Esophagus (tissue), 2 donors: ENCODE measurements at regions not wholly inside any gene's neighbourhood (a gene's known extent, or its start where the extent isn't known, plus 50 kb on each side); places are given as distances from the start of the nearest gene placed in this dataset.
"Not testable (repeated sequence)": the region's sequence is repeated elsewhere in the genome, so short reads cannot be mapped to it uniquely, and the experiment has no call there.

Experiments
- H3K27ac ChIP-seq, 2 donors: one replicate each; pipeline ENCODE4 v1.5.1; 2013; ENCODE audit warnings: low read depth in 2 of 2, mild to moderate bottlenecking in 2 of 2, inconsistent platforms in 1 of 2, low read length in 1 of 2, moderate library complexity in 1 of 2
- H3K27me3 ChIP-seq, 2 donors: one replicate each; pipeline ENCODE4 v1.6.1; 2013; ENCODE audit warnings: low read length in 2 of 2, control low read depth in 1 of 2, mild to moderate bottlenecking in 1 of 2; ENCODE audit not compliant: insufficient read depth in 2 of 2, control insufficient read depth in 1 of 2
- H3K36me3 ChIP-seq, 2 donors: one replicate each; pipeline ENCODE4 v1.6.1; 2013; ENCODE audit warnings: low read length in 1 of 2; ENCODE audit not compliant: control insufficient read depth in 2 of 2, insufficient read depth in 2 of 2
- H3K4me1 ChIP-seq, 2 donors: one replicate each; pipeline ENCODE4 v1.6.1; 2013; ENCODE audit warnings: low read length in 1 of 2; ENCODE audit not compliant: control insufficient read depth in 2 of 2, insufficient read depth in 2 of 2
- H3K4me3 ChIP-seq, 2 donors: one replicate each; pipeline ENCODE4 v1.5.1; 2013; ENCODE audit warnings: low read length in 2 of 2, mild to moderate bottlenecking in 2 of 2, low read depth in 1 of 2, moderate library complexity in 1 of 2
- H3K9me3 ChIP-seq, 2 donors: one replicate each; pipeline ENCODE4 v1.6.1; 2013; ENCODE audit warnings: mild to moderate bottlenecking in 2 of 2, low read depth in 1 of 2, low read length in 1 of 2, moderate library complexity in 1 of 2; ENCODE audit not compliant: control insufficient read depth in 2 of 2, insufficient read depth in 1 of 2
- WGBS, 2 donors: extraction: QIAGEN DNeasy Blood & Tissue Kit; methylation state at CpG; one replicate each; pipeline ENCODE4 v1.1.7; 2013; 5-methylcytosine and 5-hydroxymethylcytosine counted together
- donor health status: healthy with polysubstance abuse.
- donor health status: Bipolar disorder and iron deficiency.

GRCh38 chr4:77286906-77287305, 129.9 kb downstream of the CCNG2 start:
- H3K36me3 ChIP-seq: no peaks in the 10 kb centered on the region
- WGBS, 2 donors: 52 to 68% methylated on average over 1 of the region's 1 CpG
- H3K4me3 ChIP-seq: no peak overlapping the region
- no peak overlapping the region for H3K27ac ChIP-seq
- no peaks in the 10 kb centered on the region for H3K4me1 ChIP-seq
- no peaks in the 10 kb centered on the region for H3K27me3 ChIP-seq
- H3K9me3 ChIP-seq: peaks cover 0 to 2% of the 10 kb centered on the region in 2 donors

- no peak overlapping the region for H3K27ac ChIP-seq
- no peaks in the 10 kb centered on the region for H3K27me3 ChIP-seq
- no peaks in the 10 kb centered on the region for H3K36me3 ChIP-seq
- H3K4me3 ChIP-seq: no peak overlapping the region
- H3K4me1 ChIP-seq: no peaks in the 10 kb centered on the region
- peaks cover 0 to 2% of the 10 kb centered on the region in 2 donors for H3K9me3 ChIP-seq
Observed at GRCh38 chr4:77293426-77293825, 136.4 kb downstream of the CCNG2 start.

DNA sequence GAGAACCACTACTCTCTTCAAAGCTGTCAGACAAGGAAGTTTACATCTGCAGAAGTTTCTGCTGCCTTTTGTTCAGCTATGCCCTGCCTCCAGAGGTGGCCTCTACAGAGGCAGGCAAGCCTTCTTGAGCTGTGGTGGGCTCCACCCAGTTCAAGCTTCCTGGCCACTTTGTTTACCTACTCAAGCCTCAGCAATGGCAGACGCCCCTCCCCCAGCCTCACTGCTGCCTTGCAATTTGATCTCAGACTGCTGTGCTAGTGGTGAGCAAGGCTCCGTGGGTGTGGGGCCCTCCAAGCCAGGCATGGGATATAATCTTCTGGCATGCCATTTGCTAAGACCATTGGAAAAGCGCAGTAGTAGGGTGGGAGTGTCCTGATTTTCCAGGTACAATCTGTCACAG, 144.0 kb downstream of the CCNG2 start:
- H3K27me3 ChIP-seq, H3K36me3 ChIP-seq, H3K4me1 ChIP-seq, H3K4me3 ChIP-seq, H3K9me3 ChIP-seq, H3K27ac ChIP-seq: not testable (repeated sequence)
- WGBS, 2 donors: 39 to 53% methylated on average over 3 of the region's 3 CpGs

- Histone ChIP-seq H3K27ac (no peak overlapping the region), H3K4me3 (no peak overlapping the region), H3K4me1 (no peaks in the 10 kb centered on the region), H3K36me3 (no peaks in the 10 kb centered on the region), H3K9me3 (no peaks in the 10 kb centered on the region), H3K27me3 (no peaks in the 10 kb centered on the region)
- WGBS, 2 donors: 42 to 49% methylated on average over 2 of the region's 2 CpGs
Observed at GRCh38 chr4:77305766-77306165, 148.8 kb downstream of the CCNG2 start.

DNA sequence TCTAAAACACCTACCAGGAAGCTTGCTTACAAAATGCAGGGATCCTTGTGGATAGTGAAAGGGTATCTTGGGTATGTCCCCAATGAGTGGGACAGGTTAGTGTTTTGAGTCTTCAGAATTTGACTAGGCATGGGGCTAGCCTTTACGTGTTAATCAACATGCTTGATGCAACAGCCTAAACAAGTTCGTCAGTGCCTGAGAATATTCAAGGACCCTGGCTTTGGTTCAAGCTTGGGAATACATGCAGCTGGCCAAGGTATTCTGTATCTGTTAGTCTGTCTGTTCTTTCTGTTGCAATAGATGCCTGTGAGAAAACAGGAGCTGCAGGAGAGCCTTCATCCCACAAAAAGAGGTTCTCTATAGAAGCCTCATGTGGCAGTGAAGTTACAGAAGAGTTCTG, 149.5 kb downstream of the CCNG2 start:
- 55 to 62% methylated on average over 2 of the region's 2 CpGs for WGBS, 2 donors
- no peaks in the 10 kb centered on the region for H3K4me1 ChIP-seq
- no peaks in the 10 kb centered on the region for H3K27me3 ChIP-seq

GRCh38 chr4:77308843-77309242, 151.8 kb downstream of the CCNG2 start:
- H3K27ac ChIP-seq: no peak overlapping the region
- no peaks in the 10 kb centered on the region for H3K4me1 ChIP-seq
- WGBS, 2 donors: 16 to 25% methylated on average over 1 of the region's 1 CpG
- peaks cover 0 to 1% of the 10 kb centered on the region in 2 donors for H3K9me3 ChIP-seq
- H3K27me3 ChIP-seq: no peaks in the 10 kb centered on the region
- no peaks in the 10 kb centered on the region for H3K36me3 ChIP-seq
- no peak overlapping the region for H3K4me3 ChIP-seq

More for the DNA sequence above, 149.5 kb downstream of the CCNG2 start:
- no peaks in the 10 kb centered on the region for H3K36me3 ChIP-seq
- no peak overlapping the region for H3K4me3 ChIP-seq
- H3K9me3 ChIP-seq: no peaks in the 10 kb centered on the region
- H3K27ac ChIP-seq: no peak overlapping the region

GRCh38 chr4:77309496-77309895, 152.5 kb downstream of the CCNG2 start:
- Histone ChIP-seq H3K27ac (no peak overlapping the region), H3K4me3 (no peak overlapping the region), H3K36me3 (no peaks in the 10 kb centered on the region), H3K9me3 (peaks cover 0 to 1% of the 10 kb centered on the region in 2 donors), H3K4me1 (no peaks in the 10 kb centered on the region), H3K27me3 (peaks cover 0 to 2% of the 10 kb centered on the region in 2 donors)
- WGBS, 2 donors: 33 to 45% methylated on average over 2 of the region's 2 CpGs

DNA sequence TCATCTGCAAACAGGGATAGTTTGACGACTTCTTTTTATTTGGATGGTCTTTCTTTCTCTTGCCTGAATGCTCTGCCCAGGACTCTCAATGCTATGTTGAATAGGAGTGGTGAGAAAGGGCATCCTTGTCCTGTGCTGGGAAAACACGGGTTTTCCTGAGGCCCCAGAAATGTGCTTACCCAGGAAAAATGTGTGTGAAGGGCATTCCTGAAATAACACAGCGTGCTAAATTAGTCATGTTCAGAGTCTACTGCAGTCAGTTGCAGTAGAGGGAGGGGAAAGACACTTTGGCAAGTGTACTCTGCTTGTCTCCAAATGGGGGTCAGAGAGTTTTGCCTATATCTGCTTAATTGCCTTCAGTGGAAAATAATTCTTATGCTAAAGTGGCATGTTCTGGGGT, 153.9 kb downstream of the CCNG2 start:
- H3K27ac ChIP-seq: no peak overlapping the region

DNA sequence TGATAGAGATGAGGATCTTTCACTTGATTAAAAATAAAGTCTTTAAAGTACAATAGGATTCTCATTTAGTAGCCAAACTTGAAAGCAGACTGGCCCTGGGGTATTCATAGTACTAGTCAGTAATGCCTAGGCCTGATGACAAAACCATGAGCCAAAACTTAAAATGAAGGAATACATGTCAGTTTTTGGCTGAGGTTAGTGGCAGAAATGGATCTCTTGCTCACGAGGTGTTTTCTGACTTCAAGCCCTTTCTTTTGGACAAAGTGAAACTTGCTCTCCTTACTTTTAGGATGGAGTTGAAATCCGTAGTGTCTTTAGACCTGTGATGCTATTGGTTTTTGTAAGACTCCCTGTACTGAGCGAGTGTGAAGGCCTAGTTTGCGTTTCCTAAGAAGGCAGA, 157.7 kb downstream of the CCNG2 start:
- no peak overlapping the region for H3K27ac ChIP-seq
- peaks cover under 1 to 1% of the 10 kb centered on the region in 2 donors for H3K9me3 ChIP-seq
- WGBS, 2 donors: 69 to 76% methylated on average over 4 of the region's 4 CpGs
- H3K36me3 ChIP-seq: no peaks in the 10 kb centered on the region
- H3K4me3 ChIP-seq: no peak overlapping the region
- no peaks in the 10 kb centered on the region for H3K4me1 ChIP-seq
- H3K27me3 ChIP-seq: peaks cover 0 to 2% of the 10 kb centered on the region in 2 donors

More for the DNA sequence above, 153.9 kb downstream of the CCNG2 start:
- Histone ChIP-seq H3K4me1 (no peaks in the 10 kb centered on the region), H3K9me3 (peaks cover 0 to 1% of the 10 kb centered on the region in 2 donors), H3K36me3 (no peaks in the 10 kb centered on the region), H3K27me3 (peaks cover 0 to 2% of the 10 kb centered on the region in 2 donors), H3K4me3 (no peak overlapping the region)
- WGBS, 2 donors: 65 to 67% methylated on average over 3 of the region's 3 CpGs

GRCh38 chr4:77327151-77327550, 170.1 kb downstream of the CCNG2 start:
- Histone ChIP-seq H3K4me3 (no peak overlapping the region), H3K27ac (no peak overlapping the region), H3K4me1 (no peaks in the 10 kb centered on the region), H3K36me3 (no peaks in the 10 kb centered on the region), H3K9me3 (peaks cover 0 to 1% of the 10 kb centered on the region in 2 donors), H3K27me3 (no peaks in the 10 kb centered on the region)
- 78 to 84% methylated on average over 6 of the region's 6 CpGs for WGBS, 2 donors
